ENCODE measurements at regions not wholly inside any gene's neighbourhood (a gene's known extent, or its start where the extent isn't known, plus 50 kb on each side); places are given as distances from the start of the nearest gene placed in this dataset.
A peak's percentile ranks its signal among the peaks of the same experiment; 100 is the strongest.

- TF ChIP-seq CTCF (IDR thresholded peaks at IDR 0.05; ENCODE audit: control extremely low read depth, extremely low read depth, low read depth, missing control alignments), result no peak
- POLR2A ChIA-PET, result no interaction called here
- no peak for DNase-seq (ENCODE audit: extremely low spot score)
- CTCF ChIA-PET, result no interaction called here
These were observed 938.5 kb downstream of the TBC1D32 start for GRCh38 chr6:120395784-120396183.

- no peak for TF ChIP-seq CTCF (IDR thresholded peaks at IDR 0.05; ENCODE audit: control extremely low read depth, extremely low read depth, low read depth, missing control alignments)
- ChIA-PET POLR2A (no interaction called here), CTCF (no interaction called here)
- DNase-seq (ENCODE audit: extremely low spot score), result no peak
These were observed 939.0 kb downstream of the TBC1D32 start for GRCh38 chr6:120395330-120395729.

GRCh38 chr6:120392941-120393340, 941.3 kb downstream of the TBC1D32 start:
- no peak for TF ChIP-seq CTCF (IDR thresholded peaks at IDR 0.05; ENCODE audit: control extremely low read depth, extremely low read depth, low read depth, missing control alignments)
- ChIA-PET POLR2A (no interaction called here), CTCF (interaction anchor here (1.3 kb wide), 1 partner anchor 12 kb away, joined by 3 read pairs; no protein-coding TSS in a partner anchor)
- DNase-seq (ENCODE audit: extremely low spot score), result no peak

GRCh38 chr6:120384671-120385070, 949.6 kb downstream of the TBC1D32 start:
- POLR2A ChIA-PET, result no interaction called here
- CTCF ChIA-PET, result no interaction called here
- no peak for DNase-seq (ENCODE audit: extremely low spot score)
- no peak for TF ChIP-seq CTCF (IDR thresholded peaks at IDR 0.05; ENCODE audit: control extremely low read depth, extremely low read depth, low read depth, missing control alignments)

- no peak for TF ChIP-seq CTCF (IDR thresholded peaks at IDR 0.05; ENCODE audit: control extremely low read depth, extremely low read depth, low read depth, missing control alignments)
- ChIA-PET CTCF (no interaction called here), POLR2A (no interaction called here)
- no peak for DNase-seq (ENCODE audit: extremely low spot score)
These were observed 950.6 kb downstream of the TBC1D32 start for GRCh38 chr6:120383681-120384080.

- POLR2A ChIA-PET, result no interaction called here
- CTCF ChIA-PET, result no interaction called here
- peak; percentile 48 for TF ChIP-seq CTCF (IDR thresholded peaks at IDR 0.05; ENCODE audit: control extremely low read depth, extremely low read depth, low read depth, missing control alignments)
- DNase-seq (ENCODE audit: extremely low spot score), result peak; percentile 22
These were observed 955.6 kb downstream of the TBC1D32 start for GRCh38 chr6:120378582-120379220.

GRCh38 chr6:120373185-120373584, 961.1 kb downstream of the TBC1D32 start:
- no peak for TF ChIP-seq CTCF (IDR thresholded peaks at IDR 0.05; ENCODE audit: control extremely low read depth, extremely low read depth, low read depth, missing control alignments)
- no peak for DNase-seq (ENCODE audit: extremely low spot score)
- POLR2A ChIA-PET, result no interaction called here
- CTCF ChIA-PET, result no interaction called here

Data from GM10248 (cell line).